ENCODE measurements at regions not wholly inside any gene's neighbourhood (a gene's known extent, or its start where the extent isn't known, plus 50 kb on each side); places are given as distances from the start of the nearest gene placed in this dataset.

- no peak for DNase-seq (ENCODE audit: extremely low spot score, unreplicated experiment)
- H3K9me3 Mint-ChIP-seq (ENCODE audit: unreplicated experiment), result no peaks in the 10 kb centered on the region
- no peak overlapping the region for H3K27ac Mint-ChIP-seq (ENCODE audit: unreplicated experiment)
- no peak for TF ChIP-seq CTCF (IDR thresholded peaks at IDR 0.05)
- no peak overlapping the region for H3K4me3 Mint-ChIP-seq (ENCODE audit: unreplicated experiment)
- peaks cover 20% of the 10 kb centered on the region for H3K27me3 Mint-ChIP-seq (ENCODE audit: unreplicated experiment)
- peaks cover 8% of the 10 kb centered on the region for H3K4me1 Mint-ChIP-seq (ENCODE audit: unreplicated experiment)
- H3K36me3 Mint-ChIP-seq (ENCODE audit: unreplicated experiment), result no peaks in the 10 kb centered on the region
Observed at GRCh38 chr9:134264169-134264568, 62.1 kb upstream of the RXRA start.

- H3K4me1 Mint-ChIP-seq (ENCODE audit: unreplicated experiment), result peaks cover 8% of the 10 kb centered on the region
- no peaks in the 10 kb centered on the region for H3K36me3 Mint-ChIP-seq (ENCODE audit: unreplicated experiment)
- no peak for DNase-seq (ENCODE audit: extremely low spot score, unreplicated experiment)
- H3K27ac Mint-ChIP-seq (ENCODE audit: unreplicated experiment), result no peak overlapping the region
- H3K9me3 Mint-ChIP-seq (ENCODE audit: unreplicated experiment), result no peaks in the 10 kb centered on the region
- no peak for TF ChIP-seq CTCF (IDR thresholded peaks at IDR 0.05)
- peaks cover 27% of the 10 kb centered on the region for H3K27me3 Mint-ChIP-seq (ENCODE audit: unreplicated experiment)
- H3K4me3 Mint-ChIP-seq (ENCODE audit: unreplicated experiment), result no peak overlapping the region
Observed at GRCh38 chr9:134265078-134265477, 61.2 kb upstream of the RXRA start.

GRCh38 chr9:134266418-134266817, 59.8 kb upstream of the RXRA start:
- no peak overlapping the region for H3K27ac Mint-ChIP-seq (ENCODE audit: unreplicated experiment)
- H3K36me3 Mint-ChIP-seq (ENCODE audit: unreplicated experiment), result no peaks in the 10 kb centered on the region
- H3K4me3 Mint-ChIP-seq (ENCODE audit: unreplicated experiment), result no peak overlapping the region
- no peak for DNase-seq (ENCODE audit: extremely low spot score, unreplicated experiment)
- no peak for TF ChIP-seq CTCF (IDR thresholded peaks at IDR 0.05)
- H3K27me3 Mint-ChIP-seq (ENCODE audit: unreplicated experiment), result peaks cover 31% of the 10 kb centered on the region
- no peaks in the 10 kb centered on the region for H3K9me3 Mint-ChIP-seq (ENCODE audit: unreplicated experiment)
- H3K4me1 Mint-ChIP-seq (ENCODE audit: unreplicated experiment), result peaks cover 8% of the 10 kb centered on the region

GRCh38 chr9:134267305-134267880, 58.9 kb upstream of the RXRA start:
- H3K27me3 Mint-ChIP-seq (ENCODE audit: unreplicated experiment), result peaks cover 36% of the 10 kb centered on the region
- no peak for DNase-seq (ENCODE audit: extremely low spot score, unreplicated experiment)
- no peaks in the 10 kb centered on the region for H3K36me3 Mint-ChIP-seq (ENCODE audit: unreplicated experiment)
- H3K27ac Mint-ChIP-seq (ENCODE audit: unreplicated experiment), result no peak overlapping the region
- H3K4me1 Mint-ChIP-seq (ENCODE audit: unreplicated experiment), result peaks cover 8% of the 10 kb centered on the region
- TF ChIP-seq CTCF (IDR thresholded peaks at IDR 0.05), result no peak
- no peak overlapping the region for H3K4me3 Mint-ChIP-seq (ENCODE audit: unreplicated experiment)
- H3K9me3 Mint-ChIP-seq (ENCODE audit: unreplicated experiment), result no peaks in the 10 kb centered on the region

DNA sequence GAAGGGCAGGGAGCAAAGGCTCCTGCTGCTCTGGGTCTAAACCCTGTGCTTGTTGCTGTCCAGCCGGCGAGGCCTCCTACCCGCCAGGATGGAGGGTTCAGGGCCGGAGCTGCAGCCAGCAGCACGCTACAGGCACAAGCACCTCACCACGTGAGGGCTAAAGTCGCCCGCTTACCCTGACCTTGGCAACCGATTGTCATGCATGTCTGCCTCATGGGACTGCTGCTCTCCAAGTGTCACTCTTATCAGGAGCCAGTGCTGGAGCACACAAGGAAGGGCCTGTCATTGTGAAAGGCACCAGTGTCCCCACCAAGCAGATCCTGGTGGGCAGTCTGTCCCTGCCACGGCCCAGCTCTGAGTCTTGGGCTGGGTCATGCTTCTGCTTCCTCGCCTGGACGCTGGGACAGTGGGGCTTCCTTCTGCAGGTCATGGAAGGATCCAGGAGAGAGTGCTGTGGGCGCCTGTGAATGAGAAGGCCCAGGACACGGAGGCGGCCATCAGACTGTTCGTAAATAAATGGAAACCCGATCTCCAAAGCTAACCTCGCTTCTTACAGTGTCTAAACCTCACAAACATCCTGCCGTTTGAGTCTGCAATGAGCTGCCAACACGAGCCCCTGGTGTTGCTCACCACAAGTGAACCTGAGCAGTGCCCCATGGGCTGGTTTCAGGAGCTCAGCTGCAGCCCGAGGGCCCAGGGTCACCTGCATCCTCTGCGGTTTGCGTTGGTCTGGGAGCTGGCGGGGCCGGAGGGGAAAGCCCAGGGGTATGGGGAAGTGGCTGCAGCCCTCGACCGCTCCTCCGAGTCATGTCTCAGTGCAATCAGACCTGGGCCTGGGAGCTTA, 58.2 kb upstream of the RXRA start:
- H3K27ac Mint-ChIP-seq (ENCODE audit: unreplicated experiment), result no peak overlapping the region
- H3K27me3 Mint-ChIP-seq (ENCODE audit: unreplicated experiment), result peaks cover 39% of the 10 kb centered on the region
- DNase-seq (ENCODE audit: extremely low spot score, unreplicated experiment), result no peak

More for the DNA sequence above, 58.2 kb upstream of the RXRA start:
- Mint-ChIP-seq H3K36me3 (ENCODE audit: unreplicated experiment) (no peaks in the 10 kb centered on the region), H3K4me3 (ENCODE audit: unreplicated experiment) (no peak overlapping the region), H3K9me3 (ENCODE audit: unreplicated experiment) (no peaks in the 10 kb centered on the region), H3K4me1 (ENCODE audit: unreplicated experiment) (peaks cover 8% of the 10 kb centered on the region)
- TF ChIP-seq CTCF (IDR thresholded peaks at IDR 0.05), result no peak

All from osteocyte (in vitro differentiated cells).